C1 segment of cervical spinal cord (tissue), 14 donors: ENCODE measurements at regions not wholly inside any gene's neighbourhood (a gene's known extent, or its start where the extent isn't known, plus 50 kb on each side); places are given as distances from the start of the nearest gene placed in this dataset.
A peak's percentile ranks its signal among the peaks of the same experiment; 100 is the strongest.

Experiments
- DNase-seq, 14 donors: peaks; one replicate each; lab custom pipeline; 2025; lab: John Stamatoyannopoulos, UW

DNA sequence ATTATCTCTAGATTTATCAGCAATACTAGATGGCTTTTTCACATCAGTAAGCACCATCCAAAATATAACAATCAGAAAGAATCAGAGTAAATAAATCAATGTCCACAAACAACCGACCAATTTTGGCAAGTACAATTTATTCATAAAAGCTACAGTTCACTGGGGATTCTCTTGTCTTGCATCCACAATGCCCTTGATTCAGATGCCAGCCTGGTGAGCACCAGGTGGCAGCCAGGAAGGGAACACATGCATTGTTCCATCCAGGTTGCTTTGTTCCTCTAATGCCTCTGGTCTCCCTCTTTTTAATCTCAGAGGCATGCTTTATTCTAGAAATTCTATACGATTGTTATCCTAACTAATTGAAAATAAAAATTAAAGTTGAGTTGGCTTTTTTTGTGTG, 242.1 kb upstream of the KIRREL3 start:
- no peak for DNase-seq

DNA sequence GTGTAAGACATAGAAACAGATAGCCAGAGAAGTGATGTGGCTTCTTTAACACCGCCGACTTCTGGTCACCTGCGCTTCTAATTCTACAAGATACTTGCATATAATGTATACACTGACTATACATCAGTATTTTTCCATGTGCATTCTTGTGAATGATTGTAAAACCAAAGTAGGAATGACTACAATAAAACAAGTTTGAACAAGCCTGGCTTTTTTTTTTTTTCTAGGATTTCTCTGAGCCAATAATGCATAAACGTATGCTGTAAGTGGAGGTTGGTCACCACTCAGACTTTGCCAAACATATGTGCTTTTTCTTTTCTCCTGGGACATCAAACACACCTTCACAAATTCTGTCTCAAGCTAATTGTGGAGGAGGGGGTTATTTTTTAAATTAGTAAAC, 237.8 kb upstream of the KIRREL3 start:
- no peak for DNase-seq

DNA sequence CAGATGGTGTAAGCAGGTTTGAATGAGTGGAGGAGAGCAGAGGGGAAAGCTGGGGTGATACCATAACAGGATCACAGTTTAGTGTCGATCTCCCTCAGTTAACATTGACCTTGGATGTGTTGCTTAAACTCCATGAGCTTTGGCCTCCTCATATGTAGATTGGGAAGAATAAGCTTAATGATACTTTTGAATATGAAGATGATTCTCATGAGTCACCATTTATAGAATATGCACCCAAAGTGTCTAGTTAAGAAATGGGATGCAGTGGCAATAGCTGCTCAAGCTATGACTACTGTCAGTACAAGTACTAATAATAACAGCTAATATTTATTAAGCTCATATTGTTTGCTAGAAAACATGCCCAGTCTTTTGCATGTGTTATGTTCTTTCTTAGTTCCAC, 236.2 kb upstream of the KIRREL3 start:
- no peak for DNase-seq

DNA sequence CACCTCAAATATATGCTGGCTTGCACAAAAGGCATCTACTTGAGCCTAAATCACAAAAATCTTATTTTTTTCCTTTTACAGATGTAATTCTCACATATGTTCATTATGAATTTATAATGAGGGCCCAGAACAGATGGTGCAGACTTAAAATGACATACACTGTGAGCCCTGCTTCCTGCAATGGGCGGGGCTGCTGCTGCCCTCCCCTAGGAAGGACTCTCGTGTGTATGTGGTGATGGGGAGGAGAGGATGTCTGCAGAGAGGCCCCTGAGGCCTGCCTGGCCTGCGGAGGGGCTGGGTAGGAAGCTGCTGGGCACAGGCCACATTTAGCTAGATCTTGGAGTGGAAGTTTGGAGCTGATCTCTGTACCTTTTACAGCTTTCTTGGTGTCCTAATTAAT, 233.4 kb upstream of the KIRREL3 start:
- no peak for DNase-seq

DNA sequence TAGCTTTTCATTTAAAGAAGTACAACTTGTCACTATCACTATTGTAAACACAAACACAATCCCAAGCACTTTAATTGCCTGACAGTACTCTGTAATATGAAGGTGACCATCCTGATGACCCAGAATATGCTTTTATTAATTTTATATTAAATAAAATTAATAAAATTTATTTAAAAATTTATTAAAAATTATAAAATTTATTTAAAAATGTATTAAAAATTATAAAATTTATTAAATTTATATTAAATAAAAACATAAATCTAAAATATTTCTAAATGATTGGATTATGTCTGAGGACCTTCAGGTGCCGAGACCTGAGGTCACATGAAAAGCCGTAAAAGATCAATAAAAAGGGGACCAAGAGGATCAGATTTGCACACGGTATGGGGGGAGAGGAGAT, 229.8 kb upstream of the KIRREL3 start:
- DNase-seq, result no peak

DNA sequence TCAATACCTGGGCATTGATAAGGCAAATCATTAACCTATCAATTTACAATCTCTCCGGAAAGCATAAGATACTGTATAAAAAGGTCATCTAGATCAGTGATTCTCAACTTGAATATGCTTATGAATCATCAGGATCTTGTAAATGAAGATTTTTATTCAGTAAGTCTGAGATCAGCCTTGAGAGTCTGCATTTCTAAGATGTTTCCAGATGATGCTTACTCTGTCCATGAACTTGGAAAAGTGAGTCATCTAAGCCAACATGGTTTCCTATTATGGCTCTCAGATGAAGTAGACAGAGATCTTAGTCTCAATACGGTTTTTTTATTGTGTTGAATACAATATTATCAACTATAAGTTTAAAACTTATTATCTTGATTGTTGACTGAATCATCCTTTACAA, 226.4 kb upstream of the KIRREL3 start:
- DNase-seq, result no peak

DNA sequence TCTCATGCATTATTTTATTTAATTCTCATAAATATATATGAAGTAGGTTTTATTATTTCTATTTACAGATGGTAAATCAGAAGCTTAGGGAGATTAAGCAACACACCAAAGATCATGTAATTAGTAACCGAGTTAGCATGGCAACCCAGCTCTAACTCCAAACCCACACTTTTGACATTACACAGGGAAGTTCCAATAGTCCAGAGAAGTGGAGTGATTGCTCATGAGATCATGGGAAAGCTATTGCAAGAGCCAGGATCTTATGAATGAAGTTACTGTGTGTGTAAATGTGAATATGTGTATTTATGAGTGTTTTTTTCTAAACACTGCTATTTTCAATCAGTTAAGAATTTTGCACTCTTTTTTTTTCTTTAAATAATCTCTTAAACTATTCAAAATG, 225.8 kb upstream of the KIRREL3 start:
- DNase-seq, result no peak

DNA sequence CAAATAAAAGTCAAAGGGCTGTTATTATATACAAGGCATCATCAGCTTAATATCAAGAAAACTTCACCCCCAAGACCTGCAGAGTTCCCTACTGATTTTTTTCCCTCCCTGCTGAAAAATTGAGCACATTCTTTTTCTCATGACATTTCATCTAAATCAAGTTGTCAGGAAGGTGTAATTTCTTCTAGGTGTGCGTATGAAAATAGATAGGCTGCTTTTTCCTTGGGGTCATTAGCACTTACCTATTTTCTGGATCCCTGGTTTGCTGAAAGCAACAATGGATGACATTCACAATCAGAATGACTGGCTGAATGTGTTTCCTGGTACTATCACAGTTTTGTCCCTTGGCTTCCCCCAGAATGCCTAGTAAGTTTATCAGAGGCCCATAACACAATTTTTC, 225.0 kb upstream of the KIRREL3 start:
- no peak for DNase-seq

DNA sequence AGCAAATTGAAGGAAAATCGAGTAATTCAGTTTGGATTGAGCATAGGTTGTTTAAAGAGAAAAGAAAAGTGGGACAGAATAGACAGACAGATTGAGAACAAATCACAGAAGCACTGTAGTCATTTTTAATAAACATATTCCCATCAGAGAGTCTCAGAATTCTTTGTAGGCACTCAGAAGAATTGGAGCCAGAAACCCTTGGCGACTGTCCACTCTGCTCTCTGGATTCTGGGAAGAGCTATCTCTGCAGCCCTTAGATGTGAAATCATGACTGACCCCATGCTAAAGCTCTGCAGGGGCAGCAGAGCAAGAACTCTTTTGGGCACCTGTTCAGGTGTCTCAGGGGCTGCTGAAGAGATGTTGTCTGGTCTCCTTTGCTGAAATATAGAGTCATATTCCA, 223.7 kb upstream of the KIRREL3 start:
- no peak for DNase-seq

DNA sequence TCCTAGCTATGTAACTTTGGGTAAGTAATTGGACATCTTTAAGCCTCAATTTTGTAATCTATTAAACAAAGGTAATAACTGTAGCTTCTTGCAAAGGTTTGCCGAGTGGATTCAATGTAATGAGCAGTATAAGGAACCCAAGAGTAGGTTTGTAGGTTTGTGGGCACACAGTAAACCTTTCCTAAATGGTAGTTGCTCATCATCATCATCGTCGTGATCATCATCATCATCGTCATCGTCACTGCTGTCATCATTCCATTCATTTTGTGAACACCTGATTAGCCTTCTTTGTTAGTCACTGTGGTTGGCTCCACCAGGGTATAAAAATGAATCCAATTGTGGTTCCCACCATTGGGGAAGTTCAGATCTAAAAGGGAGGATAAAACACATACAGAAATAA, 223.1 kb upstream of the KIRREL3 start:
- DNase-seq, result no peak

DNA sequence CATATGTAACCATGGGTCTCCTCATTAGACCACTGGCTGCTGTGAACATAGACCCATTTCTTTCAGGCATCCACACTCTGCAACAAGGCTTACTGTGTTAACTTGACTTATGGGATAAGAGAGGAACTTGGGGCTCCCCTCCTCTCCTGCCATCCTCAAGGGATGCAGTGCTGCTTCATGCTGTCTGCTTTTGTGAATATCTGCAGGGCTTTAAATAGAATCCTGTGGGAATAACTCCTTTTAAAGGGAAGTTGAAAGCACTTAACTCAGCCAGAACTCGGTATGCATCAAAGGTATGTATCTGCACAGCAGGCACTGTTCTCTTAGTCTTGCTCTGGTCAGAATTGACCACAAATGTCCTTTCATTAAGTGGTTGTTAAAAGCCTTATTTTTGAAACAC, 222.5 kb upstream of the KIRREL3 start:
- DNase-seq, result no peak

DNA sequence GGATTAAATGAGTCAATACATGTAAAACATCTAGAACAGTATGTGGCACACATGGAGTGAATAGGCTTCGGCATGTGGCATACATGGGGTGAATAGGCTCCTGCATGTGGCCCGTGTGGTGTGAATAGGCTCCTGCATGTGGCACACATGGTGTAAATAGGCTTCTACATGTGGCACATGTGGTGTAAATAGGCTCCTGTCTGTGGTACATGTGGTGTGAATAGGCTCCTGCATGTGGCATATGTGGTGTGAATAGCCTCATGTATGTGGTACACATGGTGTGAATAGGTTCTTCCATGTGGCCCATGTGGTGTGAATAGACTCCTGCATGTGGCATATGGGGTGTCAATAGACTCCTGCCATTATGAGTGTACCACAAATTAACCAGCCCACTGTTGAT, 219.1 kb upstream of the KIRREL3 start:
- DNase-seq, result no peak

DNA sequence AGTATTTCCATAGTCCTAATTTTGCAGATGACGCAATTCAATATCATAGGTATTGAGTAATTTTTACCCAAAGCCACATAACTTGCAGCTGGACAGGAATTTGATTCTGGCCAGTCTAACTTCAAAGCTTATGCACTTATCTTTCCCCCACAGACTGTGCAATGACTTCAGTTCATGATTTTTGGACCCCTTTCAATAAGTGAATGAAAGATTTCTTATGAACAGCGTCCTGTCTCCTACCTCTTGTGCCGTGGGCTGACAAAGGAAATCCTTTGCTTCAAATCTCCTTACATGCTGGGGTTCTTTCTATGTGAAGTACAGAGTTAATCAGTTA, 217.7 kb upstream of the KIRREL3 start:
- no peak for DNase-seq

DNA sequence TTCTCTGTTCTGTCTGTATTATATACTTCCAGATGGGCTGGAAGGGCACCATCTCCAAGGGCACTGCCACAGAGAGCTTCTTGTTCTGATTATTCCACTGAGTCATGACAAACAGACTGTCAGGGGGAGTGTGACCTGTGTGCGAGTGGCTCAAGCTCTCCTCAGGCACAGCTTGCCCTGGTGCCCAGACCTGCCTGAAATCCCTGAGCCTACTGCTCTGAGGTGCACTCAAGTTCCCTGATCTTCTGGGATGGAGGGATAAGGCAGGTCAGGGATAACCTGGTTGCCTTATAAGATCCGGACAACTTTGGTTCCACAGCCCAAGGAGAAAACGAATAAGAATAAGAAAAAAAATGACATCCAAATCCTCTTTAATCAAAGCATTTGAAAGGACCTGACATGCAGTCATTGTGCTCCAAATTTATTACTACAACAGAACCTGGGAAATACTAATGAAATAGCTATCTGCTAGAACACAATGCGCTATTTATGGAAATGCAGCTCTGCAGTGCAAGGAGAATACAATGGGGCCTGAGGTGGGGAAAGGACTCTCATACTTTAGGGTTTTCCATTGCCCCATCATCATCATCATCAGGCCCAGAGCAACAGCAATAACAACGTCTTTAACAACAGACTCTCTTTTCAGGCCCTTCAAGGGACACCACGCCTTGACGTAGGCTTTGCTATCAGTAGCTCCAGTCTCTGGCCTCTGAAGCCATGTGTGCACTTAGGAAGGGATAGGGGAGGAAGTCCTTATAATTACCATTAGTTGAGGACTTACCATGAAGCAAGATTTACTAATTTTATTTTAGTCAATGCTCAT, 217.1 kb upstream of the KIRREL3 start:
- no peak for DNase-seq

DNA sequence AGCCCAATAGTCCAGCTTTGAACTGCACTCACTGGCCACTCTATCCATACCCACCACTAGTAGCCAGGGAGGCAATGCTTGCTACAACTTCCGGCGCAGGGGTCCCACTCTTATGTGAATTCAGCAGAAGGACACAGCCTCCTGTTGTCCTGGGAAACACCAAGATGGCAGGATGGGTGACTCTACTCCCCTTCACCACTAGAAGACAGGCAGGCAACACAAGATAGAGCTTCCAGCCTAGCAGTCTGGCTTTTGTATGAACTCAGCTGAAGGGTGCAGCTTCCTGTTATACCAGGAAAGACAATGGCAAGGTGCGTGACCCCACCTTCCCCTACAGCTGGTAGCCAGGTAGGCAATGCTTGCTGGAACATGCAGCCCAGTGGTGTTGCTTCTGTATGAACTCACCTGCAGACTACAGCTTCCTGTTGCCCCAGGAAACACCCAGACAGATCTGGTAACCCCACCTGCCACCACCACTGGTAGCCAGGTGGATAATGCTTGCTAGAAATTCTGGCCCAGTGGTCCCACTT, 205.2 kb upstream of the KIRREL3 start:
- no peak for DNase-seq

DNA sequence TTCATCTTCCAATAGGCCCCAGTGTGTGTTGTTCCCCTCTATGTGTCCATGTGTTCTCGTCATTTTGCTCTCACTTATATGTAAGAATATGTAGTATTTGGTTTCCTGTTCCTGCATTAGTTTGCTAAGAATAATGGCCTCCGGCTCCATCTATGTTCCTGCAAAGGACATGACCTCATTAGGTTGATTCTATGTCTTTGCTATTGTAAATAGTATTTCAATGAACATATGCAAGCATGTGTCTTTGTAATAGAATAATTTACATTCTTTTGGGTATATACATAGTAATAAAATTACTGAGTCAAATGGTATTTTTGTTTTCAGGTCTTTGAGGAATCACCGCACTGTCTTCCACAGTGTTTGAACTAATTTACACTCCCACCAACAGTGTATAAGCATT, 202.9 kb upstream of the KIRREL3 start:
- no peak for DNase-seq

DNA sequence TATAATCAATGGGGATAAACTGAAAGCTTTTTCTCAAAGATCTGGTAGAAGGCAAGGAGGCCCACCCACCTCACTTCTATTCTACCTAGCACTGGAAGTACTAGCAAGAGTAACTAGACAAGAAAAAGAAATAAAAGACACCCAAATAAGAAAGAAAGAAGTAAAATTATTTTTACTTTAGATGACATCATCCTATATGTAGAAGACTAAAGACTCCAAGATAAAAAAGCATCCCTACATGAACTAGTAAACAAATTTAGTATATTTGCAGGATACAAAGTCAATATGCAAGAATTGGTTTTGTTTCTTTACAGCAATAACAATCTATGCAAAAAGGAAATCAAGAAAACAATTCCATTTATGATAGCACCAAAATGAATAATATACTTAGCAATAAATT, 201.5 kb upstream of the KIRREL3 start:
- no peak for DNase-seq

DNA sequence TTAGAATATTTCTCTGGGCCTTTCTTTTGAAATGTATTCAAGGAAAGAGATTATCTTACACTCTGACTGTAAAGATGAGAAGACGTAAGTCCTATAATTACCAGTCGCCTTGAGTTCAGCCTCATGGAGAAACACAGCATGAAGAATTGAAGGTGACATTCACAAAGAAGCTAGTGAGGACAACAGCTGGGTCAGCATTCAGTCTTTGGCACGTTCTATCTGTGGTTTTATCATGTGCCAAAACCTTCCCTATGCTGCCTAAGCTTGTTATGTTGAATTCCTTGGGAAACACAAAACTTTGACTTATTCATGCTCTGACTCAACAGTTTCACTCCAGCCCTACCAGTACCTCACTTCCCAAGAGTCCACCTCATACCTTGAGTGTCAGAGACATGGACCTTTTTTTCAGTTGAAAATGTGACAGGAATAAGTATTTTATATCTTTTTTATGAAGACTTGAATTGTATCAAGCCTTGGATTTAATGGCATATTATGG, 198.8 kb upstream of the KIRREL3 start:
- no peak for DNase-seq

DNA sequence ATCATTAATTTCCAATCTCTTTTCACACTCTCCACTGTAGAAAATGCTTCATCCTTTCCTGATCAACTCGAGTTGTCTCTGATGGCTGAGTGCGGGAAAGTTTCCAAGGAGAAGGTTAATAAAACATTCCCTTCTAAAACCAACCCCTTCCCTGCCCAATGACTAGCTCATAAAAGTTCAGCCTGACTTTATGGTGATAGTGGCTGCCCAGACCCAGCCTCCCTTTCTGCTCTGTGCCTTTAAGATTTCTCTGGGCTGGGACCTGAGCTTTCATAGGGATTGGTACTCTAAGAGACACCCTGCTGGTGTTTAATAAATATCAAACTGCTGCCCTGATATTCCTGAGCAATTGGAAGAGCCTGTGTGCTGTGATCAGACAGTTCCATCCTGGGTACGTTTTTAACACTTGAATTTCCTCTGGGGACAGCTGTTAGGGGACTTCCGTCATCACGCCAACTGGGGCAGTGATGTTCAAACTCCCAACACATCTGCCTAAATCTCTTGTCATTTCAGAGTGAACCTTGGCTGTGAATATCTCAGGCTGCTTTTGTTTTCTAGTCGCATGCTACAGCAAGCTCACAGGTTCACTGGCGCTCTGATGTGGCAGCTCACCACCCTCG, 195.0 kb upstream of the KIRREL3 start:
- DNase-seq, result peak in 5 of 14 donors; percentile 3 to 11 (median 5)

DNA sequence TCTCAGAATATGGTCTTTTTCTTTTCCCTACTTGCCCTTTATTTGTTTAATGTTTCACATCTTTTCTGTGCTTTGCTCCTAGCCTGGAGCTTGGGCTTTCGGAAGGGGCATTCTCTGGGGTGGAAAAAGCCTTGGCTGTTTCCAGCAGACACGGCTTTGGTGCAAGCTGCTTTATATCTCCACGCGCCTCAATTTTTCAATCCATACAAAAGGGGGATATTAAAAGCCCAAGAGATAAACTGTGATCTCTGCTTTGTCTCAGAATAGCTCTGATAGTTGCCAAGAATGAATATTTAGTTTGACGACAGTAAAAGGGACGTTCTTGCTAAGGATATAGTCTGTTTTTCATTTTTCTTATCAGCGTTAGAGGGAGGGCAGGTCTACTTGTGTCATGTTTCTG, 194.0 kb upstream of the KIRREL3 start:
- DNase-seq, result no peak

DNA sequence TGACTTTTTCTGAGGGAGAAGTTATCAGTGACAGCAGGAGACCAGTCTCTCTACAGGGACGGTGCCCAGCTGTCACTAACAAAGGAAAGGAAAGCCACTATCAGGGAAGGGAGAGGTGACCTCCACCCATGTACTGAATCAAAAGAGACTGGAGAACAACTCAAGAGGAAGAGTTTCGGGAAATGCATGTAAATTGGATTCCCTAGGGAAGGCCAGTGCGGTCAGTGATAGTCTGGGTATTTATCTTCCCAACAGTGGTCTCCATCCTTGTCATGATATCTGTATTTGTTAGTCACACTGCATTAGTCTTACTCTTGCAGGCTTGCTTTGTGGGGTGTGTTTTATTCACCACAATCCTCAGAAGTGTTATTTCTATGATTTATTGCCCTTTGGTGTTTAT, 193.4 kb upstream of the KIRREL3 start:
- DNase-seq, result no peak

DNA sequence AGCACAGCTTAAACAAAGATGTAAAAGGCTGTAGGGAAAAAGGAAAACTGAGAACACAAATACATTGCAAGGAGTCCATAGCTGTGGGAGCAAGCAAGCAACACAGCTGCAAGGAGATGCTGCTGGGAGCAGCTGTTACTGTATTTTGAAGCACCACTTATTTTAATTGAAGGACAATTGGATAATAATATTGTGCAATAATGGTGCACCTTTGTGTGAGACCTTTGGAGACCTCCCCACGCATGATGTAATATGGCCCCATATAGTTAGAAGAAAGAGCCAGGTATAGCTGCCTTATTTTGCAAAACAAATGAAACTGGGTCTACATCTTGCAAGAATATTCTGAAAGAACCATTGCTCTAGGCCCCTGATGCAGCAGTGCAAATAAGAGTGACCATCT, 191.1 kb upstream of the KIRREL3 start:
- no peak for DNase-seq

DNA sequence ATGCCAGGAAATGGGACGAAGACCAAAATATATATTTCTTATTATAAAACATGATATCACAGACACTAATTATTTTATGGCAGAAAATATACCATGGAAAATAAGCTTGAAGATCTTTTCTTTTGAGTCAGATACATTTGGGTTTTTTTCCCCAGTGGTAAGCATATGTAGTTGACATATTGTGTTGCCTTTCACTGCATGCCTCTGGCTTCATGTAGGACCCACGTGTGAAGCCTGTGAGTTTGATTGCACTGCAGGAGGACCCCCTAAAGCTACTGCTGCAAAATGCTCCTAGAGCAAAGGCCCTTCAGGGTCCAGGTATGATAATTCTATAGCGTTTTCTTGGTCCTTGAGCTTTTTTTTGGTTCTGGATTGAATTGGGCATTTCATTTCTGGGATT, 190.7 kb upstream of the KIRREL3 start:
- DNase-seq, result no peak
